ENCODE measurements at regions not wholly inside any gene's neighbourhood (a gene's known extent, or its start where the extent isn't known, plus 50 kb on each side); places are given as distances from the start of the nearest gene placed in this dataset.

- no peak for TF ChIP-seq POLR2A (IDR thresholded peaks at IDR 0.05)
- no peak for TF ChIP-seq CTCF (IDR thresholded peaks at IDR 0.05)
- no peak for TF ChIP-seq POLR2AphosphoS5 (IDR thresholded peaks at IDR 0.05)
Measured at GRCh38 chr3:8153800-8154199, 347.8 kb upstream of the LMCD1 start.
